ENCODE measurements at regions not wholly inside any gene's neighbourhood (a gene's known extent, or its start where the extent isn't known, plus 50 kb on each side); places are given as distances from the start of the nearest gene placed in this dataset.

DNA sequence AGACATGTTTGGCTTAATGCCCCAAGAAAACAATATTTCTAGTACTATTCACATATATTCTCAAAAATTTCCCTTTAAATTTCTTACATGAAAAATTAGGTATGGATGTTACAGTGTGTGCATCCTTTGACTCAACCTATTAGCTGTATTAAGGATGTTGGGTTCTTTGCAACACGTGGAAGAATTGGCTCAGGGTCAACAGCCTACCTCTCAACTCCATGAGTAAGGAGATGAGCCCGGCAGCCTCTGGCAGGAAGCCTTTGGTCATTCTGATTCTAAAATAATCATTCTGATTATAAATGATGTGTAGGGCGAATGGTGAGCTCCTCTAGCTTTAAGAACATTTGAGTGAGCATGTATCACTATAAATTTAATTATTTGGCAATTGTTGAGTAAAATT lies 148.0 kb upstream of the WDFY3 start:
- Histone ChIP-seq H2AFZ (ENCODE audit: low read depth, low read length) (no peak overlapping the region), H3K79me2 (ENCODE audit: control insufficient read depth, insufficient read depth, low read length) (no peaks in the 10 kb centered on the region), H3K9me3 (replicated peaks; ENCODE audit: control insufficient read depth, insufficient read depth, low read length) (no peaks in the 10 kb centered on the region), H3K36me3 (ENCODE audit: control insufficient read depth in 2 of 2, extremely low read depth in 1 of 2, insufficient read depth in 2 of 2, low read length in 2 of 2) (no peaks in the 10 kb centered on the region), H3K9ac (replicated peaks; ENCODE audit: extremely low read depth, insufficient read depth, low read length) (no peak overlapping the region), H3K4me3 (replicated peaks in 1 of 3; ENCODE audit: insufficient read depth in 1 of 3, low read depth in 1 of 3, low read length in 3 of 3) (no peak overlapping the region), H3K9me1 (replicated peaks; ENCODE audit: control insufficient read depth, extremely low read depth, insufficient read depth, low read length) (no peaks in the 10 kb centered on the region), H3K27me3 (ENCODE audit: control insufficient read depth in 2 of 2, insufficient read depth in 2 of 2, low read length in 2 of 2) (peaks cover 0 to 2% of the 10 kb centered on the region in 2 experiments), H3K4me2 (ENCODE audit: insufficient read depth, low read length) (no peak overlapping the region), H4K20me1 (replicated peaks; ENCODE audit: control insufficient read depth, extremely low read depth, insufficient read depth, low read length) (no peaks in the 10 kb centered on the region), H3K27ac (ENCODE audit: insufficient read depth, low read depth, low read length) (no peak overlapping the region), H3K4me1 (ENCODE audit: control insufficient read depth, extremely low read depth, insufficient read depth, low read length) (no peaks in the 10 kb centered on the region)
- FAIRE-seq (no peak), DNase-seq (ENCODE audit: low read depth, low spot score) (no peak)
- dilution Hi-C loops (cut with MboI; ENCODE audit: extremely low pct_ligation_motif_present, low sequenced_read_pairs) (no loop called here), intact Hi-C loops (cut with micrococcal nuclease) (no loop called here)
- ChIA-PET CTCF (interaction anchor here (2.2 kb wide), 1 partner anchor 30 kb away, joined by 6 read pairs; no protein-coding TSS in a partner anchor), POLR2A (no interaction called here)
- TF ChIP-seq, protein P1, sequence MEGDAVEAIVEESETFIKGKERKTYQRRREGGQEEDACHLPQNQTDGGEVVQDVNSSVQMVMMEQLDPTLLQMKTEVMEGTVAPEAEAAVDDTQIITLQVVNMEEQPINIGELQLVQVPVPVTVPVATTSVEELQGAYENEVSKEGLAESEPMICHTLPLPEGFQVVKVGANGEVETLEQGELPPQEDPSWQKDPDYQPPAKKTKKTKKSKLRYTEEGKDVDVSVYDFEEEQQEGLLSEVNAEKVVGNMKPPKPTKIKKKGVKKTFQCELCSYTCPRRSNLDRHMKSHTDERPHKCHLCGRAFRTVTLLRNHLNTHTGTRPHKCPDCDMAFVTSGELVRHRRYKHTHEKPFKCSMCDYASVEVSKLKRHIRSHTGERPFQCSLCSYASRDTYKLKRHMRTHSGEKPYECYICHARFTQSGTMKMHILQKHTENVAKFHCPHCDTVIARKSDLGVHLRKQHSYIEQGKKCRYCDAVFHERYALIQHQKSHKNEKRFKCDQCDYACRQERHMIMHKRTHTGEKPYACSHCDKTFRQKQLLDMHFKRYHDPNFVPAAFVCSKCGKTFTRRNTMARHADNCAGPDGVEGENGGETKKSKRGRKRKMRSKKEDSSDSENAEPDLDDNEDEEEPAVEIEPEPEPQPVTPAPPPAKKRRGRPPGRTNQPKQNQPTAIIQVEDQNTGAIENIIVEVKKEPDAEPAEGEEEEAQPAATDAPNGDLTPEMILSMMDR (IDR thresholded peaks at IDR 0.05; ENCODE audit: extremely low read depth in 1 of 2, insufficient read depth in 1 of 2, low read depth in 1 of 2, low read length in 2 of 2) = no peak
- no peak for TF ChIP-seq JUN (IDR thresholded peaks at IDR 0.05; ENCODE audit: borderline replicate concordance, insufficient read depth, insufficient read length, low read depth)
- no peak for TF ChIP-seq MYC (IDR thresholded peaks at IDR 0.05; ENCODE audit: low read depth, low read length)
- TF ChIP-seq, protein P2, sequence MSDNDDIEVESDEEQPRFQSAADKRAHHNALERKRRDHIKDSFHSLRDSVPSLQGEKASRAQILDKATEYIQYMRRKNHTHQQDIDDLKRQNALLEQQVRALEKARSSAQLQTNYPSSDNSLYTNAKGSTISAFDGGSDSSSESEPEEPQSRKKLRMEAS (IDR thresholded peaks at IDR 0.05; ENCODE audit: insufficient read depth, insufficient read length) = no peak
- no peak for TF ChIP-seq POLR2A (IDR thresholded peaks at IDR 0.05; ENCODE audit: low read depth, low read length)
- no peak for TF ChIP-seq GATA2 (IDR thresholded peaks at IDR 0.05; ENCODE audit: insufficient read depth, insufficient read length, low read depth, low read length)
- no peak for TF ChIP-seq POLR2AphosphoS5 (IDR thresholded peaks at IDR 0.05; ENCODE audit: insufficient read depth, low read depth, low read length)
- no peak for TF ChIP-seq FOS (IDR thresholded peaks at IDR 0.05; ENCODE audit: borderline replicate concordance, insufficient read depth, low read length)
- no peak for TF ChIP-seq EZH2 (IDR thresholded peaks at IDR 0.05; ENCODE audit: borderline replicate concordance, low read depth, low read length, severe bottlenecking)
- BruUV-seq (replicated peaks) = no TSS peak
